CD4-positive, alpha-beta memory T cell (primary cell): ENCODE measurements at regions not wholly inside any gene's neighbourhood (a gene's known extent, or its start where the extent isn't known, plus 50 kb on each side); places are given as distances from the start of the nearest gene placed in this dataset.

ENCODE experiments used
- CTCF ChIA-PET: fragments of 350-600 bp; sonication (Branson Sonifier 250); formaldehyde crosslinking; loops from one replicate; lab custom pipeline; 2021; ENCODE audit warnings: inconsistent platforms; ENCODE audit not compliant: partially characterized antibody; lab: Charles Lee
- POLR2A ChIA-PET: fragments of 350-600 bp; sonication (Branson Sonifier 250); formaldehyde crosslinking; loops from one replicate; lab custom pipeline; 2021; ENCODE audit not compliant: partially characterized antibody; lab: Charles Lee
- DNase-seq, 5 donors: peaks; one replicate each; pipeline versions ENCODE4 v3.0.0 to v3.0.0-alpha.2; 2020 to 2022; ENCODE audit warnings: mixed read lengths in 1 of 5
- H3K27ac ChIP-seq: one replicate; pipeline ENCODE4 v1.7.0; 2013; ENCODE audit warnings: low read depth, low read length
- H3K27me3 ChIP-seq: 2 replicates; pipeline ENCODE4 v1.7.0; 2013; ENCODE audit warnings: mild to moderate bottlenecking, low read length, moderate library complexity; ENCODE audit not compliant: insufficient read depth
- H3K36me3 ChIP-seq: 2 replicates; pipeline ENCODE4 v1.7.0; 2013; ENCODE audit warnings: mild to moderate bottlenecking, low read length, moderate library complexity; ENCODE audit not compliant: insufficient read depth
- H3K4me1 ChIP-seq: 2 replicates; pipeline ENCODE4 v1.7.0; 2013; ENCODE audit warnings: mild to moderate bottlenecking, low read length, moderate library complexity; ENCODE audit not compliant: insufficient read depth
- H3K4me3 ChIP-seq, 2 donors: one replicate each; pipeline ENCODE4 v1.7.0; 2013; ENCODE audit warnings: low read length in 2 of 2, mild to moderate bottlenecking in 1 of 2
- H3K9me3 ChIP-seq, 2 donors: one replicate each; pipeline ENCODE4 v1.7.0; 2013; ENCODE audit warnings: low read length in 2 of 2, control low read depth in 1 of 2; ENCODE audit not compliant: control insufficient read depth in 1 of 2
- H3K27ac Mint-ChIP-seq, 7 donors: one replicate each; pipeline ENCODE4 v1.8.0; 2020 to 2021; ENCODE audit warnings: mixed read lengths in 7 of 7, mild to moderate bottlenecking in 6 of 7, inconsistent platforms in 3 of 7, moderate library complexity in 3 of 7
- H3K27me3 Mint-ChIP-seq, 2 donors: one replicate each; pipeline ENCODE4 v1.8.0; 2020 to 2021; ENCODE audit warnings: mixed read lengths in 2 of 2
- H3K36me3 Mint-ChIP-seq, 2 donors: one replicate each; pipeline ENCODE4 v1.8.0; 2020 to 2021; ENCODE audit warnings: mixed read lengths in 2 of 2, inconsistent platforms in 1 of 2, mild to moderate bottlenecking in 1 of 2
- H3K4me1 Mint-ChIP-seq, 4 donors: one replicate each; pipeline ENCODE4 v1.8.0; 2020 to 2021; ENCODE audit warnings: mixed read lengths in 4 of 4, mild to moderate bottlenecking in 1 of 4
- H3K4me3 Mint-ChIP-seq, 8 donors: one replicate each; pipeline ENCODE4 v1.8.0; 2020 to 2021; ENCODE audit warnings: mixed read lengths in 8 of 8, mild to moderate bottlenecking in 7 of 8, moderate library complexity in 6 of 8, inconsistent platforms in 3 of 8
- H3K9me3 Mint-ChIP-seq, 8 donors: one replicate each; pipeline ENCODE4 v1.8.0; 2020 to 2021; ENCODE audit warnings: mixed read lengths in 8 of 8, mild to moderate bottlenecking in 5 of 8, inconsistent platforms in 3 of 8, moderate library complexity in 1 of 8
- intact Hi-C: fragments of 100-400 bp; cut with micrococcal nuclease; formaldehyde crosslinking; loops from one replicate; pipeline ENCODE4 v1.15.1; 2023

- no peaks in the 10 kb centered on the region for H3K27me3 ChIP-seq
- Mint-ChIP-seq H3K36me3 (no peaks in the 10 kb centered on the region), H3K4me1 (peaks cover 0 to 2% (median 0%) of the 10 kb centered on the region in 4 donors), H3K4me3 (no peak overlapping the region), H3K27me3 (peaks cover 0 to 5% of the 10 kb centered on the region in 2 donors), H3K27ac (no peak overlapping the region), H3K9me3 (no peaks in the 10 kb centered on the region)
- H3K4me1 ChIP-seq, result no peaks in the 10 kb centered on the region
- no peak overlapping the region for H3K4me3 ChIP-seq
- H3K36me3 ChIP-seq, result no peaks in the 10 kb centered on the region
- intact Hi-C loops, result no loop called here
- no peak overlapping the region for H3K27ac ChIP-seq
- no peak for DNase-seq
- no peaks in the 10 kb centered on the region for H3K9me3 ChIP-seq
- ChIA-PET POLR2A (no interaction called here), CTCF (no interaction called here)
These were observed 330.3 kb upstream of the NPSR1 start for GRCh38 chr7:34327681-34328080.

DNA sequence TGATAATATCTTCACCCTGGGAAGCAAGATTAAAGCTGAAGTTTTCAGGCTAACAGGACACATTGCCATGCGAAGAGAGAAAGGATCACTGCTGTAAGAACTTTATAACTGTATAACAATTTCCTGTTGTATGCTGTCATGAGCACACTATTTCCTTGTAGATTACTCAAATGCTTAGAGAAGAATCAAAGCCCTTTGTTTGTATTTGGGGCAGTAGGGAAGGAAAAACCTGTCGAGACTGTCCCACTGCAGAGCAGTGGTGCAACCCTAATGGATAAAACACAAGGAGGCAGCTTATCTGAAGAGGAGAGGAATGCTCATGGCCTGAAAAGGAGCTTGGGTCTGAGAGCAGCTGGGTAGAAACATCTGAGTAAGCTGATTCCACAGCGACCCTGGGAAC, 327.7 kb upstream of the NPSR1 start:
- Histone ChIP-seq H3K27ac (no peak overlapping the region), H3K4me3 (no peak overlapping the region), H3K4me1 (no peaks in the 10 kb centered on the region), H3K9me3 (no peaks in the 10 kb centered on the region), H3K36me3 (no peaks in the 10 kb centered on the region), H3K27me3 (no peaks in the 10 kb centered on the region)
- no peaks in the 10 kb centered on the region for H3K4me1 Mint-ChIP-seq
- H3K36me3 Mint-ChIP-seq, result no peaks in the 10 kb centered on the region
- H3K4me3 Mint-ChIP-seq, result no peak overlapping the region
- CTCF ChIA-PET, result interaction anchor here (1.0 to 1.4 kb wide), 2 partner anchors 9 to 11 kb away, joined by 3 to 5 read pairs; no protein-coding TSS in a partner anchor
- POLR2A ChIA-PET, result no interaction called here
- DNase-seq, result no peak
- peaks cover 2% of the 10 kb centered on the region in 2 donors for H3K27me3 Mint-ChIP-seq
- no peak overlapping the region for H3K27ac Mint-ChIP-seq
- intact Hi-C loops, result no loop called here
- peaks cover 0 to 2% (median 0%) of the 10 kb centered on the region in 8 donors for H3K9me3 Mint-ChIP-seq

DNA sequence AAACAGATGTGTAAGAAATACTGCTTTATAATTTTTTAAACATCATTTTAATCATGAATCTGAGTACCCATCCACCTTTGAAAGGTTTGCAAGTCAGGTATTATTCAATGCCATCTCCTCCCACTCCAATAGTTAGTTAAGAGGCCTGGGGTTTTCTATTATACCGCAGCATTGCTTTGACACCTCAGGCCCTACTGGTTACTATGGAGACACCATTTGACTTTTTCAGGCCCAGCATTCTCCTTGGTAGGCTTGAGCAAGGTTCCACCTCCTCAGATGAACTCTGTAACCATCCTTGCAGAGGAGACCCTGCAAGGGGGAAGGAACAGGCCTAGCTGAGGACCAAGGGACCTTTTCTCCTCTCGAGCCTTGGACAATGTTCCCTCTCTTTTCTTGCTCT, 326.9 kb upstream of the NPSR1 start:
- peaks cover 0 to 2% (median 0%) of the 10 kb centered on the region in 8 donors for H3K9me3 Mint-ChIP-seq
- Histone ChIP-seq H3K27ac (no peak overlapping the region), H3K36me3 (no peaks in the 10 kb centered on the region), H3K27me3 (no peaks in the 10 kb centered on the region), H3K4me3 (no peak overlapping the region), H3K4me1 (no peaks in the 10 kb centered on the region), H3K9me3 (no peaks in the 10 kb centered on the region)
- H3K27me3 Mint-ChIP-seq, result peaks cover 2% of the 10 kb centered on the region in 2 donors
- intact Hi-C loops, result no loop called here
- no peaks in the 10 kb centered on the region for H3K4me1 Mint-ChIP-seq
- no peak overlapping the region for H3K4me3 Mint-ChIP-seq
- ChIA-PET POLR2A (no interaction called here), CTCF (interaction anchor here (1.0 kb wide), 1 partner anchor 12 kb away, joined by 3 read pairs; no protein-coding TSS in a partner anchor)
- H3K27ac Mint-ChIP-seq, result no peak overlapping the region
- no peak for DNase-seq
- no peaks in the 10 kb centered on the region for H3K36me3 Mint-ChIP-seq

DNA sequence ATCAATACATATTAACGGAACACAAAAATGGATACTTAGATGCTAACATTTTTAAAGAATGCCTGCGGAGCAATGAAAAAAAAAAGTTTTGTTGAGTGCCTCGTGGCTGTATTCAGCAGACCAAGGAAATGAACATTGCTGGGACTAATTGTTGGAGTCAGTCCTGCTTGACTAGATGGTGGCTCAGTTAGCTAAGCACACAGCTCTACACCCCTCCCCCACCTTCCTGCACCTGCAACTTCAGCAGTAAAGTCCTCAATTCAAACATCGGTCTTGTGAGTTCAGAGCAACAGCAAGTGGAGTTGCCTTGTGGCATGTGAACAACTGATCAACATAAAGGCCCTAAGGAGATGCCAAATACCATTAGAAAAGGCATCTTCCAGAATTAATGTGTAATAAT, 326.0 kb upstream of the NPSR1 start:
- no peaks in the 10 kb centered on the region for H3K36me3 Mint-ChIP-seq
- ChIA-PET POLR2A (no interaction called here), CTCF (no interaction called here)
- Histone ChIP-seq H3K36me3 (no peaks in the 10 kb centered on the region), H3K4me1 (no peaks in the 10 kb centered on the region), H3K27ac (no peak overlapping the region), H3K9me3 (no peaks in the 10 kb centered on the region), H3K27me3 (no peaks in the 10 kb centered on the region), H3K4me3 (no peak overlapping the region)
- peaks cover 2 to 3% of the 10 kb centered on the region in 2 donors for H3K27me3 Mint-ChIP-seq
- peaks cover 0 to 4% (median under 1%) of the 10 kb centered on the region in 8 donors for H3K9me3 Mint-ChIP-seq
- H3K4me3 Mint-ChIP-seq, result no peak overlapping the region
- H3K4me1 Mint-ChIP-seq, result no peaks in the 10 kb centered on the region
- no peak overlapping the region for H3K27ac Mint-ChIP-seq
- no peak for DNase-seq
- intact Hi-C loops, result no loop called here

- H3K36me3 Mint-ChIP-seq, result no peaks in the 10 kb centered on the region
- Histone ChIP-seq H3K4me3 (no peak overlapping the region), H3K27me3 (no peaks in the 10 kb centered on the region), H3K4me1 (no peaks in the 10 kb centered on the region), H3K9me3 (no peaks in the 10 kb centered on the region), H3K27ac (no peak overlapping the region), H3K36me3 (no peaks in the 10 kb centered on the region)
- intact Hi-C loops, result no loop called here
- POLR2A ChIA-PET, result no interaction called here
- no peak for DNase-seq
- CTCF ChIA-PET, result no interaction called here
- H3K4me3 Mint-ChIP-seq, result no peak overlapping the region
- peaks cover 0 to 5% of the 10 kb centered on the region in 2 donors for H3K27me3 Mint-ChIP-seq
- peaks cover 0 to 11% (median 5%) of the 10 kb centered on the region in 8 donors for H3K9me3 Mint-ChIP-seq
- H3K27ac Mint-ChIP-seq, result no peak overlapping the region
- H3K4me1 Mint-ChIP-seq, result no peaks in the 10 kb centered on the region
These were observed 324.8 kb upstream of the NPSR1 start for GRCh38 chr7:34333184-34333583.

- DNase-seq, result no peak
- Histone ChIP-seq H3K27ac (no peak overlapping the region), H3K9me3 (no peaks in the 10 kb centered on the region), H3K36me3 (no peaks in the 10 kb centered on the region), H3K4me1 (no peaks in the 10 kb centered on the region), H3K4me3 (no peak overlapping the region), H3K27me3 (no peaks in the 10 kb centered on the region)
- no peak overlapping the region for H3K27ac Mint-ChIP-seq
- no peaks in the 10 kb centered on the region for H3K36me3 Mint-ChIP-seq
- H3K4me1 Mint-ChIP-seq, result no peaks in the 10 kb centered on the region
- ChIA-PET POLR2A (no interaction called here), CTCF (no interaction called here)
- H3K27me3 Mint-ChIP-seq, result peaks cover 0 to 5% of the 10 kb centered on the region in 2 donors
- peaks cover 0 to 16% (median 9%) of the 10 kb centered on the region in 8 donors for H3K9me3 Mint-ChIP-seq
- H3K4me3 Mint-ChIP-seq, result no peak overlapping the region
- intact Hi-C loops, result no loop called here
These were observed 324.1 kb upstream of the NPSR1 start for GRCh38 chr7:34333925-34334324.

GRCh38 chr7:34337163-34337562, 320.9 kb upstream of the NPSR1 start:
- H3K27ac Mint-ChIP-seq, result no peak overlapping the region
- DNase-seq, result no peak
- H3K27me3 ChIP-seq, result no peaks in the 10 kb centered on the region
- intact Hi-C loops, result no loop called here
- H3K9me3 ChIP-seq, result no peaks in the 10 kb centered on the region
- H3K27ac ChIP-seq, result no peak overlapping the region
- H3K27me3 Mint-ChIP-seq, result peaks cover 0 to 5% of the 10 kb centered on the region in 2 donors
- ChIA-PET CTCF (interaction anchor here (1.7 kb wide), 1 partner anchor 18 kb away, joined by 6 read pairs; no protein-coding TSS in a partner anchor), POLR2A (no interaction called here)
- H3K4me1 Mint-ChIP-seq, result no peaks in the 10 kb centered on the region
- H3K4me3 ChIP-seq, result no peak overlapping the region
- no peaks in the 10 kb centered on the region for H3K36me3 Mint-ChIP-seq
- no peak overlapping the region for H3K4me3 Mint-ChIP-seq
- H3K9me3 Mint-ChIP-seq, result peaks cover 0 to 22% (median 11%) of the 10 kb centered on the region in 8 donors
- no peaks in the 10 kb centered on the region for H3K4me1 ChIP-seq
- H3K36me3 ChIP-seq, result no peaks in the 10 kb centered on the region
